SU-DHL-6 (cell line): ENCODE measurements at regions not wholly inside any gene's neighbourhood (a gene's known extent, or its start where the extent isn't known, plus 50 kb on each side); places are given as distances from the start of the nearest gene placed in this dataset.

Source experiments
- H2AFZ ChIP-seq: fragments of 200-600 bp; sonication (generic); 2 replicates; pipeline ENCODE4 v1.6.1; 2014; ENCODE audit warnings: low read depth, mild to moderate bottlenecking, moderate library complexity, mixed read lengths, antibody characterized with exemption, low read length; ENCODE audit not compliant: severe bottlenecking
- H3F3A ChIP-seq: fragments of 200-600 bp; shearing (Covaris generic); 2 replicates; pipeline ENCODE4 v1.6.0; 2016; ENCODE audit warnings: antibody characterized with exemption, mild to moderate bottlenecking; ENCODE audit not compliant: insufficient read depth
- H3K27ac ChIP-seq: fragments of 200-600 bp; sonication (generic); 2 replicates; pipeline ENCODE4 v1.5.1; 2016; ENCODE audit warnings: low read depth, mild to moderate bottlenecking, low read length, moderate library complexity, mixed read lengths
- H3K27me3 ChIP-seq: fragments of 200-600 bp; sonication (generic), shearing (Covaris generic); 2 replicates; pipeline ENCODE4 v1.6.0; 2014; ENCODE audit warnings: mild to moderate bottlenecking, low read length
- H3K36me3 ChIP-seq: fragments of 200-600 bp; sonication (generic); 2 replicates; pipeline ENCODE4 v1.6.1; 2014; ENCODE audit warnings: mild to moderate bottlenecking, low read length, mixed read lengths
- H3K4me2 ChIP-seq: fragments of 300-600, 200-600 bp; shearing (Covaris generic), sonication (generic); 2 replicates; pipeline ENCODE4 v1.6.0; 2014; ENCODE audit warnings: low read length, low read depth, mild to moderate bottlenecking; ENCODE audit not compliant: poor library complexity, severe bottlenecking
- H3K4me3 ChIP-seq: fragments of 200-600 bp; sonication (generic); 2 replicates; pipeline ENCODE4 v1.5.1; 2014; ENCODE audit warnings: antibody characterized with exemption, low read length, mild to moderate bottlenecking, mixed read lengths; ENCODE audit not compliant: insufficient read depth, poor library complexity, severe bottlenecking
- H3K79me2 ChIP-seq: fragments of 200-600 bp; sonication (generic); 2 replicates; pipeline ENCODE4 v1.6.1; 2014; ENCODE audit warnings: mild to moderate bottlenecking, low read length, moderate library complexity; ENCODE audit not compliant: insufficient read depth
- H3K9ac ChIP-seq: fragments of 200-600 bp; sonication (generic); 2 replicates; pipeline ENCODE4 v1.7.0; 2014; ENCODE audit warnings: mild to moderate bottlenecking, low read length
- H3K9me2 ChIP-seq: fragments of 200-600 bp; sonication (generic); replicated peaks from 2 replicates; pipeline ENCODE4 v1.6.1; 2014; ENCODE audit warnings: low read length; ENCODE audit not compliant: insufficient read depth
- H3K9me3 ChIP-seq: fragments of 200-600 bp; sonication (generic); 2 replicates; pipeline ENCODE4 v1.6.1; 2014; ENCODE audit warnings: low read length, mixed read lengths; ENCODE audit not compliant: insufficient read depth
- H4K20me1 ChIP-seq: fragments of 200-600 bp; sonication (generic); 2 replicates; pipeline ENCODE4 v1.6.1; 2014; ENCODE audit warnings: low read depth, mild to moderate bottlenecking, antibody characterized with exemption, low read length, moderate library complexity, mixed read lengths
- EZH2phosphoT487 ChIP-seq: fragments of 200-600 bp; sonication (generic), shearing (Covaris generic); conservative IDR thresholded peaks from 2 replicates; pipeline ENCODE4 v1.6.1; 2018; ENCODE audit warnings: mild to moderate bottlenecking, antibody characterized with exemption, low read length, moderate library complexity, mixed read lengths
- TF ChIP-seq, protein P1 (sequence below): fragments of 200-600 bp; sonication (generic); IDR thresholded peaks from one replicate; pipeline ENCODE4 v1.5.1; 2017; ENCODE audit warnings: antibody characterized with exemption, mild to moderate bottlenecking, low read length, moderate library complexity; ENCODE audit not compliant: insufficient read depth, poor library complexity, severe bottlenecking

- H3K4me2 ChIP-seq: no peak overlapping the region
- H3K9me3 ChIP-seq: no peaks in the 10 kb centered on the region
- H4K20me1 ChIP-seq: no peaks in the 10 kb centered on the region
These were observed 169.5 kb upstream of the DAAM1 start for GRCh38 chr14:59018978-59019377.

GRCh38 chr14:59020382-59020781 lies 168.1 kb upstream of the DAAM1 start:
- no peak overlapping the region for H3K4me2 ChIP-seq
- no peak overlapping the region for H3K9ac ChIP-seq
- no peaks in the 10 kb centered on the region for H3K27me3 ChIP-seq
- no peaks in the 10 kb centered on the region for H4K20me1 ChIP-seq
- no peaks in the 10 kb centered on the region for H3K79me2 ChIP-seq
- H3K36me3 ChIP-seq: no peaks in the 10 kb centered on the region
- no peak overlapping the region for H2AFZ ChIP-seq
- no peaks in the 10 kb centered on the region for H3K9me2 ChIP-seq
- H3F3A ChIP-seq: no peaks in the 10 kb centered on the region
- TF ChIP-seq, protein P1, sequence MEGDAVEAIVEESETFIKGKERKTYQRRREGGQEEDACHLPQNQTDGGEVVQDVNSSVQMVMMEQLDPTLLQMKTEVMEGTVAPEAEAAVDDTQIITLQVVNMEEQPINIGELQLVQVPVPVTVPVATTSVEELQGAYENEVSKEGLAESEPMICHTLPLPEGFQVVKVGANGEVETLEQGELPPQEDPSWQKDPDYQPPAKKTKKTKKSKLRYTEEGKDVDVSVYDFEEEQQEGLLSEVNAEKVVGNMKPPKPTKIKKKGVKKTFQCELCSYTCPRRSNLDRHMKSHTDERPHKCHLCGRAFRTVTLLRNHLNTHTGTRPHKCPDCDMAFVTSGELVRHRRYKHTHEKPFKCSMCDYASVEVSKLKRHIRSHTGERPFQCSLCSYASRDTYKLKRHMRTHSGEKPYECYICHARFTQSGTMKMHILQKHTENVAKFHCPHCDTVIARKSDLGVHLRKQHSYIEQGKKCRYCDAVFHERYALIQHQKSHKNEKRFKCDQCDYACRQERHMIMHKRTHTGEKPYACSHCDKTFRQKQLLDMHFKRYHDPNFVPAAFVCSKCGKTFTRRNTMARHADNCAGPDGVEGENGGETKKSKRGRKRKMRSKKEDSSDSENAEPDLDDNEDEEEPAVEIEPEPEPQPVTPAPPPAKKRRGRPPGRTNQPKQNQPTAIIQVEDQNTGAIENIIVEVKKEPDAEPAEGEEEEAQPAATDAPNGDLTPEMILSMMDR: peak; percentile 51
- no peak for TF ChIP-seq EZH2phosphoT487
- no peaks in the 10 kb centered on the region for H3K9me3 ChIP-seq
- no peak overlapping the region for H3K4me3 ChIP-seq
- no peak overlapping the region for H3K27ac ChIP-seq

More at GRCh38 chr14:59018978-59019377, 169.5 kb upstream of the DAAM1 start:
- Histone ChIP-seq H3F3A (no peaks in the 10 kb centered on the region), H3K36me3 (no peaks in the 10 kb centered on the region), H3K4me3 (no peak overlapping the region), H3K9me2 (no peaks in the 10 kb centered on the region), H2AFZ (no peak overlapping the region), H3K27me3 (no peaks in the 10 kb centered on the region), H3K27ac (no peak overlapping the region), H3K79me2 (no peaks in the 10 kb centered on the region), H3K9ac (no peak overlapping the region)
- TF ChIP-seq EZH2phosphoT487: no peak
- TF ChIP-seq, protein P1: no peak

GRCh38 chr14:59022144-59022543 lies 166.3 kb upstream of the DAAM1 start:
- Histone ChIP-seq H3K9me2 (no peaks in the 10 kb centered on the region), H3K27ac (no peak overlapping the region)
- TF ChIP-seq, protein P1: peak; percentile 40
- TF ChIP-seq EZH2phosphoT487: no peak

More at GRCh38 chr14:59022144-59022543, 166.3 kb upstream of the DAAM1 start:
- Histone ChIP-seq H3K9me3 (no peaks in the 10 kb centered on the region), H3F3A (no peaks in the 10 kb centered on the region), H4K20me1 (no peaks in the 10 kb centered on the region), H3K4me2 (no peak overlapping the region), H3K36me3 (no peaks in the 10 kb centered on the region), H3K79me2 (no peaks in the 10 kb centered on the region), H3K27me3 (no peaks in the 10 kb centered on the region), H3K9ac (no peak overlapping the region), H3K4me3 (no peak overlapping the region), H2AFZ (no peak overlapping the region)
